Activated naive CD4-positive, alpha-beta T cell treated with anti-CD3 and anti-CD28 coated beads, Interleukin-2, amount 50 U/mL, for 72 hours (primary cell): ENCODE measurements at regions not wholly inside any gene's neighbourhood (a gene's known extent, or its start where the extent isn't known, plus 50 kb on each side); places are given as distances from the start of the nearest gene placed in this dataset.
"Not testable (repeated sequence)": the region's sequence is repeated elsewhere in the genome, so short reads cannot be mapped to it uniquely, and the experiment has no call there.

Experiments used
- ATAC-seq, 2 donors: fragments of 150-1000 bp; cut with Tn5 transposase; 2 replicates each; pipeline ENCODE4 v1.10.0; 2021; ENCODE audit warnings: mild to moderate bottlenecking in 2 of 2, moderate library complexity in 2 of 2
- DNase-seq, 2 donors: peaks; one replicate each; pipeline ENCODE4 v3.0.0; 2021 to 2022; ENCODE audit warnings: low spot score in 2 of 2
- H3K27ac Mint-ChIP-seq, 2 donors: one replicate each; pipeline ENCODE4 v1.8.0; 2022; ENCODE audit warnings: mild to moderate bottlenecking in 2 of 2, mixed read lengths in 2 of 2
- H3K36me3 Mint-ChIP-seq, 2 donors: one replicate each; pipeline ENCODE4 v1.8.0; 2022; ENCODE audit warnings: mixed read lengths in 2 of 2
- H3K9me3 Mint-ChIP-seq, 2 donors: one replicate each; pipeline ENCODE4 v1.8.0; 2022; ENCODE audit warnings: mixed read lengths in 2 of 2

GRCh38 chr17:6373599-6373998 lies 61.3 kb downstream of the AIPL1 start:
- DNase-seq, result not testable (repeated sequence)
- H3K27ac Mint-ChIP-seq, result peak overlapping the region; percentile 12
- peaks cover 5 to 15% of the 10 kb centered on the region in 2 donors for H3K36me3 Mint-ChIP-seq

GRCh38 chr17:6366221-6366666 lies 68.7 kb downstream of the AIPL1 start:
- Mint-ChIP-seq H3K27ac (no peak overlapping the region), H3K36me3 (no peaks in the 10 kb centered on the region), H3K9me3 (no peaks in the 10 kb centered on the region)
- no peak for DNase-seq
- peak; percentile 68 to 85 for ATAC-seq

More at GRCh38 chr17:6373599-6373998, 61.3 kb downstream of the AIPL1 start:
- ATAC-seq, result not testable (repeated sequence)
- peaks cover 0 to 14% of the 10 kb centered on the region in 2 donors for H3K9me3 Mint-ChIP-seq

- H3K9me3 Mint-ChIP-seq, result no peaks in the 10 kb centered on the region
- DNase-seq (no peak), ATAC-seq (no peak)
- no peaks in the 10 kb centered on the region for H3K36me3 Mint-ChIP-seq
- H3K27ac Mint-ChIP-seq, result no peak overlapping the region
Observed at GRCh38 chr17:6365200-6365943, 69.5 kb downstream of the AIPL1 start.

- DNase-seq, result no peak
- Mint-ChIP-seq H3K9me3 (no peaks in the 10 kb centered on the region), H3K27ac (no peak overlapping the region), H3K36me3 (no peaks in the 10 kb centered on the region)
- ATAC-seq, result no peak
Observed at GRCh38 chr17:6361733-6362132, 73.2 kb downstream of the AIPL1 start.

- Mint-ChIP-seq H3K36me3 (no peaks in the 10 kb centered on the region), H3K27ac (no peak overlapping the region), H3K9me3 (no peaks in the 10 kb centered on the region)
- no peak for ATAC-seq
- no peak for DNase-seq
Observed at GRCh38 chr17:6358131-6358530, 76.8 kb downstream of the AIPL1 start.

GRCh38 chr17:6356562-6356961 lies 78.4 kb downstream of the AIPL1 start:
- H3K36me3 Mint-ChIP-seq, result no peaks in the 10 kb centered on the region
- no peaks in the 10 kb centered on the region for H3K9me3 Mint-ChIP-seq

GRCh38 chr17:6355196-6355595 lies 79.7 kb downstream of the AIPL1 start:
- DNase-seq (no peak), ATAC-seq (no peak)
- H3K36me3 Mint-ChIP-seq, result no peaks in the 10 kb centered on the region
- H3K27ac Mint-ChIP-seq, result no peak overlapping the region
- H3K9me3 Mint-ChIP-seq, result no peaks in the 10 kb centered on the region

More at GRCh38 chr17:6356562-6356961, 78.4 kb downstream of the AIPL1 start:
- no peak overlapping the region for H3K27ac Mint-ChIP-seq
- ATAC-seq, result no peak
- DNase-seq, result no peak

GRCh38 chr17:6352801-6353560 lies 81.9 kb downstream of the AIPL1 start:
- no peaks in the 10 kb centered on the region for H3K36me3 Mint-ChIP-seq
- H3K9me3 Mint-ChIP-seq, result no peaks in the 10 kb centered on the region
- H3K27ac Mint-ChIP-seq, result no peak overlapping the region
- ATAC-seq (no peak), DNase-seq (no peak)

- Mint-ChIP-seq H3K9me3 (no peaks in the 10 kb centered on the region), H3K36me3 (no peaks in the 10 kb centered on the region), H3K27ac (no peak overlapping the region)
- DNase-seq (no peak), ATAC-seq (no peak)
Observed at GRCh38 chr17:6352016-6352415, 82.9 kb downstream of the AIPL1 start.

- no peak for ATAC-seq
- no peak overlapping the region for H3K27ac Mint-ChIP-seq
- DNase-seq, result no peak
- H3K36me3 Mint-ChIP-seq, result no peaks in the 10 kb centered on the region
- H3K9me3 Mint-ChIP-seq, result no peaks in the 10 kb centered on the region
Observed at GRCh38 chr17:6350806-6351205, 84.1 kb downstream of the AIPL1 start.

GRCh38 chr17:6348891-6349290 lies 86.0 kb downstream of the AIPL1 start:
- Mint-ChIP-seq H3K36me3 (no peaks in the 10 kb centered on the region), H3K27ac (no peak overlapping the region), H3K9me3 (no peaks in the 10 kb centered on the region)
- no peak for ATAC-seq
- no peak for DNase-seq

GRCh38 chr17:6347776-6348175 lies 87.1 kb downstream of the AIPL1 start:
- no peak for ATAC-seq
- Mint-ChIP-seq H3K9me3 (no peaks in the 10 kb centered on the region), H3K36me3 (no peaks in the 10 kb centered on the region), H3K27ac (no peak overlapping the region)
- no peak for DNase-seq

GRCh38 chr17:6346986-6347385 lies 87.9 kb downstream of the AIPL1 start:
- ATAC-seq (no peak), DNase-seq (no peak)
- Mint-ChIP-seq H3K9me3 (no peaks in the 10 kb centered on the region), H3K36me3 (no peaks in the 10 kb centered on the region), H3K27ac (no peak overlapping the region)

- ATAC-seq (no peak), DNase-seq (no peak)
- no peaks in the 10 kb centered on the region for H3K9me3 Mint-ChIP-seq
- no peaks in the 10 kb centered on the region for H3K36me3 Mint-ChIP-seq
- H3K27ac Mint-ChIP-seq, result no peak overlapping the region
Observed at GRCh38 chr17:6346156-6346786, 88.7 kb downstream of the AIPL1 start.

GRCh38 chr17:6343736-6344135 lies 91.2 kb downstream of the AIPL1 start:
- ATAC-seq (no peak), DNase-seq (no peak)
- Mint-ChIP-seq H3K9me3 (no peaks in the 10 kb centered on the region), H3K36me3 (no peaks in the 10 kb centered on the region), H3K27ac (no peak overlapping the region)

GRCh38 chr17:6343191-6343590 lies 91.7 kb downstream of the AIPL1 start:
- DNase-seq (no peak), ATAC-seq (no peak)
- H3K9me3 Mint-ChIP-seq, result no peaks in the 10 kb centered on the region
- H3K36me3 Mint-ChIP-seq, result no peaks in the 10 kb centered on the region
- H3K27ac Mint-ChIP-seq, result no peak overlapping the region

GRCh38 chr17:6340708-6341107 lies 94.2 kb downstream of the AIPL1 start:
- ATAC-seq (no peak), DNase-seq (no peak)
- Mint-ChIP-seq H3K27ac (no peak overlapping the region), H3K36me3 (no peaks in the 10 kb centered on the region), H3K9me3 (no peaks in the 10 kb centered on the region)
